LNCaP clone FGC (cell line): ENCODE measurements at regions not wholly inside any gene's neighbourhood (a gene's known extent, or its start where the extent isn't known, plus 50 kb on each side); places are given as distances from the start of the nearest gene placed in this dataset.

Experiments
- DNase-seq: peaks from one replicate; pipeline ENCODE4 v3.0.0-alpha.2; 2011; ENCODE audit warnings: low read depth
- H3K4me3 ChIP-seq: 2 replicates; pipeline ENCODE4 v1.5.1; 2011; ENCODE audit warnings: mild to moderate bottlenecking, low read depth, low read length, control low read depth
- CTCF ChIP-seq: IDR thresholded peaks from 2 replicates; pipeline ENCODE4 v1.5.1; 2012; ENCODE audit warnings: mild to moderate bottlenecking; ENCODE audit not compliant: control insufficient read depth, insufficient read depth; ENCODE audit errors: extremely low read depth

GRCh38 chr5:105924366-105924765 lies 1746.4 kb downstream of the EFNA5 start:
- DNase-seq, result no peak
- TF ChIP-seq CTCF, result no peak
- H3K4me3 ChIP-seq, result no peak overlapping the region

- TF ChIP-seq CTCF, result no peak
- no peak overlapping the region for H3K4me3 ChIP-seq
- no peak for DNase-seq
Observed at GRCh38 chr5:105922574-105922973, 1748.2 kb downstream of the EFNA5 start.

- no peak overlapping the region for H3K4me3 ChIP-seq
- TF ChIP-seq CTCF, result no peak
- no peak for DNase-seq
Observed at GRCh38 chr5:105922080-105922479, 1748.7 kb downstream of the EFNA5 start.

GRCh38 chr5:105917189-105917588 lies 1753.5 kb downstream of the EFNA5 start:
- TF ChIP-seq CTCF, result no peak
- no peak overlapping the region for H3K4me3 ChIP-seq
- no peak for DNase-seq

- H3K4me3 ChIP-seq, result no peak overlapping the region
- no peak for DNase-seq
- no peak for TF ChIP-seq CTCF
Observed at GRCh38 chr5:105907016-105907415, 1763.7 kb downstream of the EFNA5 start.

- TF ChIP-seq CTCF, result no peak
- no peak for DNase-seq
- H3K4me3 ChIP-seq, result no peak overlapping the region
Observed at GRCh38 chr5:105905392-105905791, 1765.3 kb downstream of the EFNA5 start.

- TF ChIP-seq CTCF, result no peak
- no peak overlapping the region for H3K4me3 ChIP-seq
- no peak for DNase-seq
Observed at GRCh38 chr5:105903069-105903468, 1767.7 kb downstream of the EFNA5 start.
